HG03460 (cell line): ENCODE measurements at regions not wholly inside any gene's neighbourhood (a gene's known extent, or its start where the extent isn't known, plus 50 kb on each side); places are given as distances from the start of the nearest gene placed in this dataset.
"Not testable (repeated sequence)": the region's sequence is repeated elsewhere in the genome, so short reads cannot be mapped to it uniquely, and the experiment has no call there.

Experiments used
- ATAC-seq: cut with Tn5 transposase; IDR thresholded peaks from one replicate; pipeline ENCODE4 v1.9.1; 2021; ENCODE audit not compliant: unreplicated experiment

DNA sequence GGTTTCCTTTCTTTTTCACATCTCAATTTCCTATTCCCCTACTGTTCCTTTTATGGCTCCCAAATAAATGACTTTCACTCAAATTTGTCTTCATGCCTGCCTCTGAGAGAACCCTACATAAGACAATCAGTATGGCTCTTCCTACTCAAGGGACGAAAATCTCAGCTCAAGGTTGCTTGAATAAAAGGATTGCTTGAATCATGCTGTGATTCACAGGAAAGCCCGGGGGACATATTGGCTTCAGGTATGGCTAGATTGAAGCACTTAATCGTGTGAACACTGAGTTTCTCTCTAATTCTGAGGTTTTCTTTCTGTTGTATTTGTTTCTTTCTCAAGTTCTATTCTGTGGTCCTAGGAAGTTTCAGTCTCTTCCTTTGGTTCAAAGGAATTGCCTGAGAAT is 140.3 kb upstream of the SULF2 start:
- no peak for ATAC-seq

DNA sequence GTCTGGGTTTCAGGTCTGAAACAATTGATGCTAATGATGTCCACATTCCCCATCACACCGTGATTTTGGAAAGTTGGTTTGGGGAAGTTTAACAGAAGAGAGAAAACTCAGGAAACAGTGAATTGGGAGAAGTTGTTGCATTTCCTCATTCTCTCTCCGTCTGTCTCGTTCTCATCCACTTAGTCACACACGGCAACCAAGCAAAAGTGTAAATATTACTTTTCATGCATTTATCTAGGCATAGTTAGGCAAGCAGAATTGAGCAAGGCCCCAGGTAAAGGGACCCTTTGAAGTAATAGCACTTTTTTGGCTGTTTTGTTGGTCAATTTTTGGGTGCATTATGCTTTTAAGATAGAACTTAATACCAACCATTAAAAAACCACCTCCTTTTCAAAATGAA is 137.0 kb upstream of the SULF2 start:
- no peak for ATAC-seq

DNA sequence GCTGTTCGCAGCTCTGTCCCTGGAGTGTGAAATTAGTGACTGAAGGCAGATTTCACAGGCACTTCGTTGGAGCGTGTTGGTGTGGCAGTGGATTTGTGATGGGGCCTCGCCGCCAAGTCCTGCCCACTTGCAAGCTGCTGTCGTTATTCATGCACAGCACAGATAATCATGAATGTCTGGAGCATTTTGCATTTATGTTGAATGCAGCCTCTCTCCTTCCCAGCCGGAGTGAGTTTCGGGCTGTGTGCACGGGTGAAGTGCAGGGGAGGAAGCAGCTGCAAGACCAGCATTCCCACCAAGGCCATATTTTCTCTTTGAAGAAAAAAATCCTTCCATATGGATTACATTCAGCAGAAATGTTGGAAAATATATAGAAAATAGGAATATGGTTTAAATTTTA is 136.5 kb upstream of the SULF2 start:
- ATAC-seq: not testable (repeated sequence)

DNA sequence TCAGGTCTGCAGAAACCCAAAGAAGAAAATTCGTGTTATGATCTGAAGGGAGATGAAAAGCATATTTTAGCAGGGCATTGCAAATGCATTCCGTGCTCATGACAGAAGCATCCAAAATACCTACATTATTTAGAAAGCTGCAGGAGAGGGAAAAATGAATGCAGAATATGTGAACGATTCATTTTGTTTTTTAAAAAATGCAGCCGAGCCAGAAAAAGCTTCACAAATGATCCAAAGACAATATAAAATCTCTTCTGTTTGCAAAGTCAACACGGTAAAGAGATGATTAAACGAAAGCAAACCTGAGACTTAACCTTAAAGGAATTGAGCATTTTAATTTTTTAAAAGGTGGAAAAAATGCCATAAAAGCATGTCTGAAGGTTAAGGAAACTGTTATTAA is 136.1 kb upstream of the SULF2 start:
- ATAC-seq: no peak

DNA sequence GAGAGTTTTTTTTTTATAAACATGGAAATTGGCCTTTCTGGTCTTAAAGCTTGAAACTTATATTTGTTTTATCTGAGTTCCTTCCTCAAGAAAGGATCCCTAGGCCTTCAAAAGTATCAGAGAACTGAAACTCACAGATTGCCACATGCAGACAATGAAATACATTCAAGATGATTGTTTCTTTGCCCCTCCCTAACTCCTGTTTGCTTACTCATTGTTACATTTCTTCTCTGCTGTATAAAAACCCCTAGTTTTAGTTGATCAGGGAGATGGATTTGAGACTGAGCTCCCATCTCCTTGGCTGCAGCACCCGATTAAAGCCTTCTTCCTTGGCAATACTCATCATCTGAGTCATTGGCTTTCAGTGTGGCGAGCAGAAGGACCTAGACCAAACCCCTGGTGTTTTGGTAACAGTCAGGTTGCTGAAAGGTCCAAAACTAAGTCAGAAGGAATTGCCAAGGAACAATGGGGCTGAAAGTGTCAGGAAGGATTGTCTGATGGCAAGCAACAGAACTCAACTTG is 132.3 kb upstream of the SULF2 start:
- no peak for ATAC-seq

DNA sequence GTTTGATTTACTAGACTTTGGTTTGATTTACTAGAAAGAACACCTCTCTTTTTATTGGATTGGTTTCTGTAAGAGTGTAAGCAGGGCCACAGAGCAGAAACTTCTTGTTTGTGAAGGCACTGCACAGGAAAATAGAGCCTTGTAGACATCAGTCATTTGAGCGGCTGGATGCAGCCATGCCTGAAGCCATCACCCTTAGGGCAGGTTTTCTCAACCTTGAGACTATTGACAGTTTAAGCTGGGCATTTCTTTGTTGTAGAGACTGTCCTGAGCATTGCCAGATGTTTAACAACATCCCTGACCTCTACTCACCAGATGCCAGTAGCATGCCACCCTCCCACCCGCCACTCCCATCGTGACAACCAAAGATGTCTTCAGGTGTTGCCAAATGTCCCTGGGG is 130.2 kb upstream of the SULF2 start:
- ATAC-seq: no peak

DNA sequence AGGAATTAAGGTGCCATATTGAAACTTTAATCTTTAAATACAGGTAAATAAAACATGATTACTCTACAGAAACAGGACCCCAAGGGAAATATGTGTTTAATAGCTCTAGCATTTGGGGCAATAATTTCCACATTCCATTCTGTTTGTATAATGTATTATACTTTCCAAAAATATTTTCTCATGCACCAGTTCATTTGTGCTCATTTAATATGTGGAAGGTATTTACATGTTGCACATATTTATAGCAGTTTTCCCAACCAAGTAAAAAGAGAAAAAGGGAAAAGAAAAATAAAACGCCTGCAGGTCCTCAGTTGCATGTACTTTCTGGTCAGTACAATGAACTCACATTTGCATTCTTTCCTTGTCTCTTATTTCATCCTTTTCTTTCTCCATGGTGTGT is 129.5 kb upstream of the SULF2 start:
- no peak for ATAC-seq

DNA sequence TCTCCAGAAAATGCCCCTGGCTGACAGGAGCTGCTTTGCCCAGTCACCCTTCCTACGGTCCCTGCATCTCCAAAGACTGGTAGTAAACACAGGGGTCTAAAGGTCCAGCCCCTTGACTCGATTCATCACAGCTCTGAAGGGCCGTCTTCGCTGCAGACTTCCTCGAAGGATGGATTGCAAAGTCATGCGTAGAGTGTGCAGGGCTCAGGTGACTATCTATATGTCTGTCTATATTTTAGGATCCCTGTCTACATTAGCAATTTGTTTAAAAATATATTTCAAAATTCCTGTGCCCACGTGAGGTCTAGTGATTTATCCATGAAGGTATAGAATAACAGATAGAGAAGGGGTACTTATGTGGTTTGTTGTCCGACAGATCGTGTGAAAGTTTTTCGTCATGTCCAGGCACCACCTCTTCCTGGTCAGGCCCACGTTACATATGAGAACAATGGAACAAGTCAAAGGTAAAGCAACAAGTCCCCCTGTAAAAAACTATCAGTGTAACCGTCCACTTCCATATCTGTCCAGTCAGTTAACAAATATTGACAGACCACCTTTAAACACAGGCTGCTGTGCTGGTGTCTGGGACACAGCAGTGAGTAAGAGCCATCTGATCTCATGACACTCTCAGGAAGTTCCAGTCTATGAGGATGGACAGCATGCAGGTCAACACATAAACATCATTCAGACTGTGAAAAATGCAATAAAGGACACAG is 127.7 kb upstream of the SULF2 start:
- not testable (repeated sequence) for ATAC-seq

DNA sequence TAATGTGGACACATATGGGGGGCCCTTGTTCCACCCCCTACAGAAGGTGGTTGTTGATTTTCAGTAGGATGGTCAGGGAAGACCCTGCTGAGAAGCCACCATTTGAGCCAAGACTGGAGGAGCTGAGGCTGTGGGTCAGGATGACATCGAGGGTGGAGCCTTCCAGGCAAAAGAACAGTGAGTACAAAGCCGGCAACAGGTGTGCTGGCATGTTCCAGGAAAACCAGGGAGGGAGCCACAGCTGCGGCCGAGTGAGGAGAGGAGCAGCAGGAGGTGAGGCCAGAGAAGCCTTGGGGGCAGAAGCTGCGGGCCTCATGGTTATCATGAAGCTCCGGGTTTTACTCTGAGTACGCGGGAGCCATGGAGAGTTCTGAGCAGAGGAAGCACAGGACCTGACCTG is 126.9 kb upstream of the SULF2 start:
- not testable (repeated sequence) for ATAC-seq

DNA sequence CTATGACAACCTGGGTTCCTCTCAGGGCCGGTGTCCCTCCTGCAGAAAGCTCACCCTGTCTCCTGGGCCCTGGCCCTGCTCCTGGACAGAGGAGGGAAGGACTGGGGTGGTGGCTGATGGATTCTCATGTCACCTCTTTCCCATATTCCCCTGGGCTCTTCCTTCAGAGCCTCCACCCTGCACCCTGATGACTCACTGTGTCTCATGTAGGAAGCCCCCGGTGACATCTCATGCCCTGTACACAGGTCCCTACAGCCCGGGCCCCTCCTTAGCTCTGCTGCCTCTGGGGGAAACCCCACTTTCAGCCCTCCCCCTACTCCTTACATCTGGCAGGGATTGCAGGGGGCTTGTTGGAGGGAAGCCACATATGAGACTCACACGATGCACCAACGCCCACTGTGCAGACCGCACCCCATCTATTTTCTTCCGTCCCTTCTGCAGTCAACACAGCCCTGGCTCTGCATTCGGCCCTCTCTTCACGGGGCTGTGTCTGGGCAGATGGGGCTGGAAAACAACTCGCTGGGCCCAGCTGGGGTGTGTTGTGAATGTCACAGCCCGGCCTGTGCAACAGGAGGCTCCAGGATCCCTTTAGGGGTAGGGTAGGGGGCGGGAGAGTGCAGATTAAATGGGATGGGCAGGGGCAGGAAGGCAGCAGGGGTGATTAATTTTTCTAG is 124.6 kb upstream of the SULF2 start:
- ATAC-seq: not testable (repeated sequence)

DNA sequence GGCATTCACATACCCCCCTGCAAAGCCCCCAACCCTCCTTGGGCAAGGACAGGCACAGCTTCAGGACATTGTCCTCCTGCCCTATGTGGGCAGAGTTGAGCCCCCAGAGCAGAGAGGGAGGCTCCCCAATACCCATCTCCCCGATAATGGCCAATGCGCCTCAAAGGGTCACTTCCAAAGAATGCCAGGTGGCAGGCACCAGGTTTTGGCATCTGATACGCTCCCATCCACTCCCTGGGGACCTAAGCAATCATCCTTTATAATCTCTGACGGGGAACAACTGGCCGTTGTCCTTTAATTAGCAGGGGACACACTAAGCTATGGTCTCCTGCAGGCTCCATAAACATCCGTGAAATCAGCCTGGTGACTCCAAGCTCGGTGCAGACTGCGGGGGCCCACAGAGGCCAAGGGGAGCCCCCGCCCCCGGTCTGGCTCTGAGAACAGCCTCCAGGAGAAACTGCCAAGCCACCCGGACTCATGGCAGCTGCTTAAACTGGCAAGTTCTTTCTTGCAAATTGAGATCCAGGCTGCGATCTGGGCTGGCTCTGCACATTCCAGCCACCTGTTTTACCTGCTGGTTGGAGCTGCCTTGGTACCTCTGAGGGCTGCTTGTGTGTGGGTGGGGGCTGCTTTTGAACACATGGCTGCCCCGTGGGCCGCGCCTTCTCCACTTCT is 123.2 kb upstream of the SULF2 start:
- ATAC-seq: not testable (repeated sequence)

DNA sequence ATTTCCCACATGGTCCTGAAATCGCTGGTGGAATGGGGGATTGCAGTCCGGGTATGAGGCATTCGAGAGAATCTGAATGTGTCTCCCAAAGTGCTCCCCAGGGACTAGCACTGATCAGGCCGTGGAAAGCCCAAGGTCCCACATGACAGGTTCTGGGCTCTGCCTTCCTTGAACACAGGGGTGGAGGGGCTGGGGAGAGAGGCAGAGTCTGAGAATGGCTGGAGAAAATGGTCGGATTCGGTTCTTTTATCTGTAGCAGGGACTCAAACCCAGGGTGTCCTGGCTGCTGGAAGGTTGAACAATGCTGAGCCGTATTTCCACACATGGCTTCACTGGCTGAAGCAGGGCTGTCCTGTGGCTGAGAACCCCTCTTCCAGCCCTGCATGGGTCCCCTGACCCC is 122.7 kb upstream of the SULF2 start:
- ATAC-seq: not testable (repeated sequence)

DNA sequence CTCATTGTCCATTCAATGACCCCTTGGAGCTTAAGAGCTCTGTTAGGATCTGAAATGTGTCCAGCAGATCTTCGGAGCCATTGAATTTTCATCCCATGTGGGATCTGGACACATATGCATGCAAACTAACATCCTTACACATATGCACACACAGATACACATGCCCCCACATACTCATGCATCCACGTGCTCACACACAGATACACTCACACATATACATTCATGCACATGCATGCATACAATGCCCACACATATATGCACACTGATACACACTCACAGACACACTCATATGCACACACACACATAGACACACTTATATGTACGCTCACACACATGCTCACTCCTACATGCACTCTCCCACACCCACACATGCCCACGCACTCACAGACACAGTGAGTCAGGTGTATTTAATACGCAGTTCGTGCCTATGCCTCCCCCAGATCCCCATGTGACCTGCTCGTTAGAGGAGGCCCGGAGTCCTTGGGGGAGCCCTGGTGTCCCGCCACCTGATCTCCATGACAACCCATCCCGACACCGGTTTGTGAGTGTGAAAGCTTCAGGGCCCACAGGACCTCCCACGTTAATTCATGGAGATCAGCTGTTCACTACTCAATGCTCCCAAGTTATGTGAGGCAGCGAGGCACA is 121.9 kb upstream of the SULF2 start:
- ATAC-seq: no peak

DNA sequence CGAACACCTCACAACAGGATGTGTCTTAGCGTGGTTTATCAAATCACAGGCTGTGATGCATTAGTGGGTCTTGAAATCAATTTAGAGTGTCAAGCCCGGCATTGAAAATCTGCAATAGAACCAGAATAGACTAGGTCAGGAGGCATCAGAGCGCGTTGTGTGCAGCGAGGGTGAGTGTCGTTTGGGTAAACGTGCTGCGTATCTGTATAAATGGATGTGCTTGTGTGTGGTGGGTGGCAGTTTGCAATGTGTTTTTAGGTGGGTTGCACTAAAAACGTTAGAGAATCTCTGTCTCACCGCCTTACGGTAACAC is 121.0 kb upstream of the SULF2 start:
- ATAC-seq: no peak

DNA sequence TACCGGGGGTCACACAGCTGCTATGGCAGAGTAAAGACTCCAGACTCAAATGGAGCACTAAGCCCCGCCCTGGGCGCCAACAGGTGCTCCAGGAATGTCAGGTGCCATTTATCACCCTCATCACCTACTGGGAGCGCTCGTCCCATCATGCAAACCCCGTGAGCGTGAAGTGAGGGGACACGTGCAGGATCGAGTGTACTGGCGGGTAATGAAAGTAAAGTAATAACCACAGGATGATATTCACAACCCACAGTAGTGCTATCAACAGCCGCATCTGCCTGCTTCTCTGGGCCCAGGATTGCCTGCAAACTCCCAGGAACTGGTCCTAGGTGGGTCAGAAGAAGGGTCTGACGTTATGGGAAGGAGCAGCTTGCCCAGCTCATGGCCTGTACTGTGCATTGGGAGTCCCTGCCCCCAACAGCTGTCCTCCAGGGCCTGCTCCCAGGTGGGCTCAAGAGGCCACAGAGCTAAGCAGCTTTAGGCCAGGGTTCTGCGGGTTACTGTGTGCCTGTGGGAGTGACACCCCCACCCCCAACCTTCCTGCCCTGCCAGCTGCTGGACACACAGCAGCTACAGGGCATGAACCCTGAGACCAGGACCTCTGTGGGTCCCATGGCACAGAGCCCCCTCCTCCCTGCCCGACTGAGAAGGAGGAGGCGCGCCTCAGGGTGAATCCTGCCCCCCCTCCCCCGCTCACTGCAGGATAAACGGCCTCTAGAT is 120.5 kb upstream of the SULF2 start:
- no peak for ATAC-seq

DNA sequence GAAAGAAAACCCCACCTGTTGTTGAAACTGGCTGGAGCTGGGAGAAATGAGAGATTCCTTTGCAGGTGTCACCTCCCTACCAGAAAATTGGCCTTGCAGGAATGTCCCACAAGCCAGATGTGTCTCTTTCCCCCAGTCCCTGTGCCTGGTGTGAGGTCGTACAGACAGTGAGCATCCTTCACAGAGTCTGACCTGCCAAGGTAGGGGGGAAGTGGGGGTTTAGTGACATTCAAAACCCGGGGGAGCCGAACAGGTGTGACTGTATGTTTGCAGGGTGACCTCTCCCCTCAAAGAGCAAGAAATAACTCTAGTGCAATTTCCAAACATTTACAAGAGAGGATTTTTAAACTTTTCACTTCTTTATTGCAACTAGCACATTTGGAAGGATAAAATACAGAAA is 117.7 kb upstream of the SULF2 start:
- not testable (repeated sequence) for ATAC-seq

DNA sequence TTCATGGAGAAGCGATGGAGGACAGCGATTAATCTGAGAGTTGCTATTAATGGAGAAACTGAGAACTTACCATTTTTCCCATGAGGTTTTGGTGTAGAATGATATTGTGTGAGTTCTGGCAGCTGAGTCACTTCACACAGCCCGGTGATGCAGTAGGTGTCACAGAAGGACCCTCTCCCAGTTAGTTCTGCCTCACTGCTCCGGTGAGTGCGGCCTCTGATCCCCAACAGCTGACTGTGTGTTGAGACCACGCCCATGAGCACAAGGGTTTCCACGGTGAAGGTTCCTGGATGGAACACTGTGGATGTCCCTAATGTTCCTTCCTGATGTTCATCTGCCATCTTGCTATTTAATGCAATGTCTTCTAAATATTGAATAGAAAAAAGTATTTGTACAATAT is 114.0 kb upstream of the SULF2 start:
- not testable (repeated sequence) for ATAC-seq

DNA sequence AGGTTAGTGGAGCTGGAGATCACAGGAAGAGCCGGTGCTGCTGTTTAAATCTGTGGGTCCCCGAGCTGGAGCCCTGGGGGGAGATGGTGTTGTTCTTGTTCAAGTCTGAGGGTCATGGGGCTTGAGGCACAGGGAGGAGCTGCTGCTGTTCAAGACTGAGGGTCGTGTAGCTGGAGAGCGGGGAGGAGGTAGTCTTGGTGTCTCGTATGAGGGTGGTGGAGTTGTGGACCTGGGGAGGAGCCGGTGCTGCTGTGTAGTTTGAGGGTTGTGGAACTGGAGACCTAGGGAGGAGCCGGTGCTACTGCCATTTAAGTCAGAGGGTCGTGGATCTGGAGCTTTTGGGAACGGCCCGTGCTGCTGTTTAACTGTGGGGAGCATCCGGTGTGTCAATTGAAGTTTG is 112.2 kb upstream of the SULF2 start:
- no peak for ATAC-seq

DNA sequence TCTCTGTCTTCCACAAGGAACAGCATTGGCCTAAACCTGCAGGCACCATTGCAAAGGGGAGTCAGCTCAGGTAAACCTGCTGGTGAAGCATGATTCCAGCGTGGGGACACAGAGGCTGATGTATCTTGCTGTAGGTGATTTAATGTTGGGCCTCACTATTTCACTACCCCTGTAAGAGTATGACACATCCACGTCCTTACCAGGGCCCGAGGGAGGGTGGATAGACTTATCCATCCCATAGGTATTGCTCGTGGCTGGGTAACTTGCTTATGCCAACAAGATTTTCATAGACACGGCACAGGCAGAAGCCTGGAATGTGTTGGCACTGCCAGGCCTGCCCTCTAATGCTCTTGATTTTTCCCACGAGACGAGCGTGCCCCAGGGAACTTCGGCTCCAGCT is 107.4 kb upstream of the SULF2 start:
- not testable (repeated sequence) for ATAC-seq

DNA sequence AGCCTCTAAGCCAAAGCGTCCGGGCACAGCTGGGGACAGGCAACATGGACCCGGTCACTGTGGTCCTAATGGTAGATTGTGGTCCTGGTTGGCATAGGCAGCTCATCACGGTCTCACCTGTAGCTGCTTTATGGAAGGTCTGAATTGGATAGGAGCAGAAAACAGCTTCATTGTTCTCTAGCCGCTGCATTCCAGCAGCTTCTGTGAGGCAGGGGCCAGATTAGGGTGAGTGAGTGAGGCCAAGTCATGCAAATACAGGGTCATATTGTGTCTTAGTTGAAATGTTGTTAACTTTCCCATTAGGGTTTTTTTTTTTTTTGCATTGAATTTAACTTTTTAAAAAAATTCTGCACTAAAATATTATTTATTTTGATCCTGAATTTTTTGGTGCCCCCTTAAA is 105.4 kb upstream of the SULF2 start:
- ATAC-seq: not testable (repeated sequence)

DNA sequence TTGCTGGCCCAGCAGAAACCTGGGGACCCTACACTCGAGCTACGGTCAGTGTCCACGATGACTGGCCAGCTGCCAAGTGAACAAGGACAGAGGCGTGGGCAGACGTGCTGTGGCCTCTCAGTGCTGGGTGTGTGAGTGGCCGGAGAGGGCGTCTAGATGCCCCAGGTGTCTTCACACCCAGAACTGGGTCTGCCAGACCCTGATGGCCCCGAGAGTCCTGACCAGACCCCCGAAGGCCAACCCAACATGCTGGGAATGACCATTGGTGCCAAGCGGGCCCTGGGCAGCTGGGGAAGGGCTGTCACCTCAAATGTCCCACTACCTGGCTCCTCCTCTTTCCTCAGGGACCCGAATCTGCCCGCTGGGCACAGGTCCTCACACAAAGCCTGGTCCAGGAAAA is 104.5 kb upstream of the SULF2 start:
- not testable (repeated sequence) for ATAC-seq
